Hepatocyte (in vitro differentiated cells): ENCODE measurements at regions not wholly inside any gene's neighbourhood (a gene's known extent, or its start where the extent isn't known, plus 50 kb on each side); places are given as distances from the start of the nearest gene placed in this dataset.

Source experiments
- CTCF ChIP-seq: fragments of 200-600 bp; sonication (generic); IDR thresholded peaks from 2 replicates; pipeline ENCODE4 v1.5.1; 2016; ENCODE audit warnings: antibody characterized with exemption, mild to moderate bottlenecking; ENCODE audit not compliant: poor library complexity
- EZH2 ChIP-seq: fragments of 200-600 bp; sonication (generic); IDR thresholded peaks from 2 replicates; pipeline ENCODE4 v1.6.1; 2016; ENCODE audit warnings: antibody characterized with exemption, mild to moderate bottlenecking, borderline replicate concordance

- TF ChIP-seq CTCF (no peak), EZH2 (no peak)
These were observed 167.5 kb downstream of the TANC2 start for GRCh38 chr17:63133491-63133890.
